Activated T-helper 1 cell treated with anti-CD3 and anti-CD28 coated beads, Interleukin-12 subunit alpha, Interleukin-12 subunit beta, Interleukin-2, Interleukin-4 antibody, amounts not matched to agents 30 ng/mL and 10 ng/mL and 1 ng/mL, durations not matched to agents 14 hours and 24 hours and 36 hours (primary cell): ENCODE measurements at regions not wholly inside any gene's neighbourhood (a gene's known extent, or its start where the extent isn't known, plus 50 kb on each side); places are given as distances from the start of the nearest gene placed in this dataset.

Source experiments
- DNase-seq: peaks from one replicate; pipeline ENCODE4 v3.0.0; 2021; ENCODE audit warnings: low spot score
- H3K27ac Mint-ChIP-seq: one replicate; pipeline ENCODE4 v1.8.0; 2021; ENCODE audit warnings: mild to moderate bottlenecking, mixed read lengths
- H3K27me3 Mint-ChIP-seq: one replicate; pipeline ENCODE4 v1.8.0; 2022; ENCODE audit warnings: mild to moderate bottlenecking, moderate library complexity, mixed read lengths; ENCODE audit not compliant: insufficient read depth
- H3K36me3 Mint-ChIP-seq: one replicate; pipeline ENCODE4 v1.8.0; 2021; ENCODE audit warnings: low read depth, mixed read lengths
- H3K4me1 Mint-ChIP-seq: one replicate; pipeline ENCODE4 v1.8.0; 2021; ENCODE audit warnings: low read depth, mixed read lengths
- H3K4me3 Mint-ChIP-seq: one replicate; pipeline ENCODE4 v1.8.0; 2021; ENCODE audit warnings: mild to moderate bottlenecking, moderate library complexity, mixed read lengths
- H3K9me3 Mint-ChIP-seq: one replicate; pipeline ENCODE4 v1.8.0; 2021; ENCODE audit warnings: mixed read lengths
- intact Hi-C: fragments of 100-400 bp; cut with micrococcal nuclease; formaldehyde crosslinking; loops from one replicate; pipeline ENCODE4 v1.15.1; 2024

DNA sequence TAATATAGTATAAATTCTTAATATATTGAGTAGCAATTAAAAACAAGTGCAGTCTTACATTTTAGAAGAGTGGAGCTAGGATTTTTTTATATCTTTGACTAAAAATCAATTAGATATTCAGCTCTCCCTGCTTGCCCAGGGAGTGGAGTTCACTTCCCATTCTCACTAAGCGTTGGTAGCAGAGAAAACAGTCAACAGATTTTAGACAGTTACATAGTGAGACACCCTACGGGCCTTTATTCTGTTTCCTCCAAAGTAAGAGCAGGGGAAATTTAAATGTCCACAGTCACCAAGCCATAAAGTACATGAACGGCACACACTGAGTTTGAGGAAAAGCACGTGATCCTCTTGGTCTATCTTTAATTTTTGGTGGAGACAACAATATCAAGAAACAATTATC is 131.6 kb upstream of the PLEKHG7 start:
- Mint-ChIP-seq H3K27me3 (no peaks in the 10 kb centered on the region), H3K9me3 (peaks cover 8% of the 10 kb centered on the region), H3K27ac (no peak overlapping the region), H3K4me3 (no peak overlapping the region), H3K4me1 (peaks cover 41% of the 10 kb centered on the region), H3K36me3 (peaks cover 12% of the 10 kb centered on the region)
- no peak for DNase-seq
- intact Hi-C loops = loop anchor here (2.0 to 5.0 kb wide), 5 partner anchors 36 to 1209 kb away; no protein-coding TSS in a partner anchor

- H3K9me3 Mint-ChIP-seq = peaks cover 14% of the 10 kb centered on the region
- no peak overlapping the region for H3K27ac Mint-ChIP-seq
- no peaks in the 10 kb centered on the region for H3K27me3 Mint-ChIP-seq
- H3K36me3 Mint-ChIP-seq = peaks cover 17% of the 10 kb centered on the region
- intact Hi-C loops = loop anchor here (1.0 to 5.0 kb wide), 14 partner anchors 18 to 1208 kb away; no protein-coding TSS in a partner anchor
- no peak overlapping the region for H3K4me3 Mint-ChIP-seq
- H3K4me1 Mint-ChIP-seq = peaks cover 49% of the 10 kb centered on the region
- peak; percentile 36 for DNase-seq
These were observed 132.6 kb upstream of the PLEKHG7 start for GRCh38 chr12:92570056-92570753.

- H3K4me1 Mint-ChIP-seq = peaks cover 47% of the 10 kb centered on the region
- H3K27me3 Mint-ChIP-seq = no peaks in the 10 kb centered on the region
- H3K36me3 Mint-ChIP-seq = peaks cover 20% of the 10 kb centered on the region
- intact Hi-C loops = loop anchor here (2.0 kb wide), 1 partner anchor 24 kb away; no protein-coding TSS in a partner anchor
- no peak overlapping the region for H3K4me3 Mint-ChIP-seq
- no peak for DNase-seq
- H3K27ac Mint-ChIP-seq = no peak overlapping the region
- peaks cover 20% of the 10 kb centered on the region for H3K9me3 Mint-ChIP-seq
These were observed 134.1 kb upstream of the PLEKHG7 start for GRCh38 chr12:92568691-92569090.

DNA sequence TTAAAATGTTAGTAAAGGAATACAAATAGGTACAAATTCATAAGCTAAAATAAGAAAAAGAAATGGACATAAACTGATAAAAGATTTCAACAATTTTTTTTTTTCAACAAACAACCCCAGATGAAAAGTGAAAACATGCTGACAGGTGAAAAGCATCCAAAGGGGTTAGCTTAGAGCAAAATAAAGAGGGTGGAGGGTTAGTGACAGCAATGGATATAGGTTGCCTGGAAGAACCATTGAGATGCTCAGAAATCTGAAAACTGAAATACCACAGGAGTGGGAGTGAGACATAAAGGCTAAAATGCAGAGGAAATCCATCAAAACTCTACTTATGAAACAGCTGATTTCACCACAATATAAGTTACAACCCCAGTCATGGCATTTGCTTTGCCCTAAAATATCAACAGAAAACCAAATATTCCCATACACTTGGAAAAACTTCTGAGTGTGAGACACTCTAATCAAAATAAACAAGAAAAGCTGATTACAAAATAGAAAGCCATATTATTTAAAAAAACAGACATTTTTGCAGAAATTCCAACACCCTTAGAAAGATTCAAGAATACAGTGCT is 136.3 kb upstream of the PLEKHG7 start:
- peaks cover 23% of the 10 kb centered on the region for H3K36me3 Mint-ChIP-seq
- DNase-seq = no peak
- H3K27ac Mint-ChIP-seq = peak overlapping the region; percentile 14
- intact Hi-C loops = loop anchor here (1.0 kb wide), 3 partner anchors 10 to 175 kb away; no protein-coding TSS in a partner anchor
- no peak overlapping the region for H3K4me3 Mint-ChIP-seq
- H3K4me1 Mint-ChIP-seq = peaks cover 44% of the 10 kb centered on the region
- peaks cover 28% of the 10 kb centered on the region for H3K9me3 Mint-ChIP-seq
- H3K27me3 Mint-ChIP-seq = no peaks in the 10 kb centered on the region

GRCh38 chr12:92563819-92564218 is 139.0 kb upstream of the PLEKHG7 start:
- DNase-seq = no peak
- intact Hi-C loops = no loop called here
- Mint-ChIP-seq H3K27me3 (no peaks in the 10 kb centered on the region), H3K4me3 (no peak overlapping the region), H3K4me1 (peaks cover 59% of the 10 kb centered on the region), H3K9me3 (peaks cover 41% of the 10 kb centered on the region), H3K36me3 (peaks cover 35% of the 10 kb centered on the region), H3K27ac (no peak overlapping the region)

GRCh38 chr12:92562063-92562734 is 140.6 kb upstream of the PLEKHG7 start:
- H3K27ac Mint-ChIP-seq = no peak overlapping the region
- no peak overlapping the region for H3K4me3 Mint-ChIP-seq
- no peaks in the 10 kb centered on the region for H3K27me3 Mint-ChIP-seq
- peaks cover 66% of the 10 kb centered on the region for H3K4me1 Mint-ChIP-seq
- DNase-seq = no peak
- H3K9me3 Mint-ChIP-seq = peaks cover 40% of the 10 kb centered on the region
- peaks cover 31% of the 10 kb centered on the region for H3K36me3 Mint-ChIP-seq
- intact Hi-C loops = no loop called here

DNA sequence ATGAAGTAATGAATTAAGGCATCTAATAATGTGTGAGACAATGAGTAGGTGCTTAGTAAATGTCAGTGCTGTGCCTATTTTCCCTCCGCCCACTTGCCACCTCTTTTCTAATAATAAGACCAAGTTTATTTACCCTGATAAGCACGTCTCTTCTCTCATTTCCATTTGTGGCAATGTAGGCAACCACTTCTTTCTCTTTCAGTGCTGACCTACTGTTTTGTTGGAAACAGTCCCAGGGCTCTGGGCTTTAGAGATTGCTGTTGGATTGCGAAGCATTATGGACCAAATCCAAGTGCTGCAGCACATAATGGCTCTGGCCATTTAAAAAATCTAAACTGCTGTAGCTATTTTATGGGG is 141.3 kb upstream of the PLEKHG7 start:
- H3K9me3 Mint-ChIP-seq = peaks cover 37% of the 10 kb centered on the region
- H3K36me3 Mint-ChIP-seq = peaks cover 30% of the 10 kb centered on the region
- peaks cover 66% of the 10 kb centered on the region for H3K4me1 Mint-ChIP-seq
- no peak overlapping the region for H3K27ac Mint-ChIP-seq
- DNase-seq = no peak
- intact Hi-C loops = no loop called here
- no peak overlapping the region for H3K4me3 Mint-ChIP-seq
- H3K27me3 Mint-ChIP-seq = no peaks in the 10 kb centered on the region

DNA sequence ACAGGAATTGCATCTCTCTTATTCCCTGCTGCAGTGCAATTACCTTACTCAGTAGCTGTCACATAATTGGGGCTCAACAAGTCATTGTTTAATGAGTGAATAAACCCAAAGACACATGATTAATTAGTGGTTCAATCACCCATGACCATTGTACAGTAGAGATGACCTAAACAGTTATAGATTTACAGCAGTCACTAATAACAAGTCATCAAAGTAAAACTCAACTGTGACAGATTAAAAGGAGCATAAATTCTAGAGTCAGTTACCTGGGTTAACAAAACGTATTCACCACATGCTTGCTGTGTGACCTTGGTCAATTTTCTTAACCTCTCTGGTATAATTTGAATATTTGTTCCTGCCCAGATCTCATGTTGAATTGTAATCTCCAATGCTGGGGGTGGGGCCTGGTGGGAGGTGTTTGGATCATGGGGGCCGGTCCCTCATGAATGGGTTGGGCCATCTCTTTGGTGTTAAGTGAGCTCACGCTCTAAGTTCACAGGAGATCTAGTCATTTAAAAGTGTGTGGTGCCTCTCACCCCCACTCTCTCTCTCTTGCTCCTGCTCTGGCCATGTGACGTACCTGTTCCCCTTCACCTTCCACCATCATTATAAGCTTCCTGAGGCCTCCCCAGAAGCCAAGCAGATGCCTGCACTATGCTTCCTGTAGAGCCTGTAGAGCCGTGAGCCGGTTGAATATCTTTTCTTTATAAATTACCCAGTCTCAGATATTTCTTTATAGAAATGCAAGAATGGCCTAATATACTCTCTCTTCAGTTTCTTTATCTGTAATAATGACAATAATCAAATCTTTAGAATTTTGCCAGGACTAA is 141.9 kb upstream of the PLEKHG7 start:
- Mint-ChIP-seq H3K36me3 (peaks cover 31% of the 10 kb centered on the region), H3K27ac (no peak overlapping the region), H3K4me1 (peaks cover 66% of the 10 kb centered on the region), H3K4me3 (no peak overlapping the region), H3K9me3 (peaks cover 37% of the 10 kb centered on the region), H3K27me3 (no peaks in the 10 kb centered on the region)
- intact Hi-C loops = no loop called here
- no peak for DNase-seq

- H3K27ac Mint-ChIP-seq = peak overlapping the region; percentile 66
- H3K4me3 Mint-ChIP-seq = peak overlapping the region; percentile 52
- H3K27me3 Mint-ChIP-seq = no peaks in the 10 kb centered on the region
- peaks cover 68% of the 10 kb centered on the region for H3K4me1 Mint-ChIP-seq
- DNase-seq = no peak
- peaks cover 25% of the 10 kb centered on the region for H3K9me3 Mint-ChIP-seq
- intact Hi-C loops = loop anchor here (5.0 kb wide), 2 partner anchors 347 to 682 kb away; no protein-coding TSS in a partner anchor
- H3K36me3 Mint-ChIP-seq = peaks cover 22% of the 10 kb centered on the region
These were observed 144.0 kb upstream of the PLEKHG7 start for GRCh38 chr12:92558806-92559205.

- peaks cover 22% of the 10 kb centered on the region for H3K36me3 Mint-ChIP-seq
- peaks cover 25% of the 10 kb centered on the region for H3K9me3 Mint-ChIP-seq
- H3K4me3 Mint-ChIP-seq = peak overlapping the region; percentile 52
- peaks cover 65% of the 10 kb centered on the region for H3K4me1 Mint-ChIP-seq
- H3K27me3 Mint-ChIP-seq = no peaks in the 10 kb centered on the region
- H3K27ac Mint-ChIP-seq = peak overlapping the region; percentile 66
- no peak for DNase-seq
- intact Hi-C loops = loop anchor here (5.0 kb wide), 2 partner anchors 346 to 681 kb away; no protein-coding TSS in a partner anchor
These were observed 144.5 kb upstream of the PLEKHG7 start for GRCh38 chr12:92558215-92558773.

DNA sequence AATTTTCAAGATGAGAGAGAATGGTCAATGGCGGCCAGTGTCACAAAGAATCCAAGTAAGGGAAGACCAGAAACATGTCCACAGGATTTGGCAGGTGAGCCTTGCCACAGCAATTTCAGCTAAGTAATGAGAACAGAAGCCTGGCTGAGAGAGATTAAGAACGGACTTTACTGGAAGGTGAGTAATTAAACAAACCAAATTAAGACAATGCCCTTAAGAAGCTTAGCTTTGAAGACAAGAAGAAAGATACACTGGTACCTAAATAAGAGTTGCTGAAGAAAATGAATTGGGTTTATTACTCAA is 145.4 kb upstream of the PLEKHG7 start:
- Mint-ChIP-seq H3K36me3 (peaks cover 22% of the 10 kb centered on the region), H3K27me3 (no peaks in the 10 kb centered on the region), H3K4me1 (peaks cover 63% of the 10 kb centered on the region), H3K9me3 (peaks cover 23% of the 10 kb centered on the region), H3K4me3 (peak overlapping the region; percentile 68), H3K27ac (peak overlapping the region; percentile 90)
- intact Hi-C loops = loop anchor here (2.0 to 5.0 kb wide), 3 partner anchors 153 to 680 kb away; no protein-coding TSS in a partner anchor
- no peak for DNase-seq
